GM23338 (cell line): ENCODE measurements at regions not wholly inside any gene's neighbourhood (a gene's known extent, or its start where the extent isn't known, plus 50 kb on each side); places are given as distances from the start of the nearest gene placed in this dataset.
A peak's percentile ranks its signal among the peaks of the same experiment; 100 is the strongest.

Experiments used
- ATAC-seq: fragments of 200-7000 bp; cut with Tn5 transposase; 3 replicates; pipeline ENCODE4 v1.9.1; 2020
- DNase-seq: peaks from one replicate; pipeline ENCODE4 v3.0.0-alpha.2; 2015; ENCODE audit warnings: low spot score
- H2AFZ ChIP-seq: fragments of 200-600 bp; sonication (generic); 2 replicates; pipeline ENCODE4 v1.8.0; 2016; ENCODE audit warnings: antibody characterized with exemption, mild to moderate bottlenecking, moderate library complexity
- H3F3A ChIP-seq: fragments of 200-600 bp; sonication (generic); replicated peaks from 2 replicates; pipeline ENCODE4 v1.8.0; 2017; ENCODE audit warnings: antibody characterized with exemption, mixed run types, low read depth
- H3K27ac ChIP-seq: fragments of 200-600 bp; sonication (generic); 2 replicates; pipeline ENCODE4 v1.6.1; 2016; ENCODE audit warnings: low read depth
- H3K27me3 ChIP-seq: fragments of 200-600 bp; sonication (generic); 2 replicates; pipeline ENCODE4 v1.8.0; 2016; ENCODE audit warnings: mild to moderate bottlenecking, mixed run types, moderate library complexity; ENCODE audit not compliant: insufficient read depth
- H3K36me3 ChIP-seq: fragments of 200-600 bp; sonication (generic); 2 replicates; pipeline ENCODE4 v1.8.0; 2016; ENCODE audit warnings: mild to moderate bottlenecking; ENCODE audit not compliant: insufficient read depth
- H3K4me1 ChIP-seq: fragments of 200-600 bp; sonication (generic); 2 replicates; pipeline ENCODE4 v1.8.0; 2016; ENCODE audit warnings: mild to moderate bottlenecking, moderate library complexity; ENCODE audit not compliant: insufficient read depth
- H3K4me2 ChIP-seq: fragments of 200-600 bp; sonication (generic); 2 replicates; pipeline ENCODE4 v1.7.1; 2017; ENCODE audit warnings: mixed run types
- H3K4me3 ChIP-seq: fragments of 200-600 bp; sonication (generic); 2 replicates; pipeline ENCODE4 v1.6.1; 2016; ENCODE audit warnings: mixed run types
- H3K79me2 ChIP-seq: fragments of 200-600 bp; sonication (generic); replicated peaks from 2 replicates; pipeline ENCODE4 v1.8.0; 2017; ENCODE audit warnings: mild to moderate bottlenecking; ENCODE audit not compliant: insufficient read depth
- H3K9me2 ChIP-seq: fragments of 200-600 bp; sonication (generic); 2 replicates; pipeline ENCODE4 v1.8.0; 2017; ENCODE audit not compliant: insufficient read depth
- H4K20me1 ChIP-seq: fragments of 200-600 bp; sonication (generic); replicated peaks from 2 replicates; pipeline ENCODE4 v1.8.0; 2017; ENCODE audit warnings: mild to moderate bottlenecking; ENCODE audit not compliant: insufficient read depth
- H3K27ac Mint-ChIP-seq: 2 replicates; pipeline ENCODE4 v1.8.0; 2020; ENCODE audit warnings: inconsistent platforms, mild to moderate bottlenecking, moderate library complexity, mixed read lengths
- H3K27me3 Mint-ChIP-seq: 3 replicates; pipeline ENCODE4 v1.8.0; 2022; ENCODE audit warnings: low read depth, mild to moderate bottlenecking, moderate library complexity, mixed read lengths, inconsistent platforms; ENCODE audit not compliant: insufficient read depth, poor library complexity
- H3K36me3 Mint-ChIP-seq: 3 replicates; pipeline ENCODE4 v1.8.0; 2021; ENCODE audit warnings: low read depth, mild to moderate bottlenecking, inconsistent platforms, moderate library complexity, mixed read lengths
- H3K4me1 Mint-ChIP-seq: 3 replicates; pipeline ENCODE4 v1.8.0; 2020; ENCODE audit warnings: mild to moderate bottlenecking, inconsistent platforms, mixed read lengths
- H3K4me3 Mint-ChIP-seq: 3 replicates; pipeline ENCODE4 v1.8.0; 2021; ENCODE audit warnings: moderate library complexity, mild to moderate bottlenecking, inconsistent platforms, mixed read lengths
- H3K9me3 Mint-ChIP-seq: 3 replicates; pipeline ENCODE4 v1.8.0; 2020; ENCODE audit warnings: moderate library complexity, mild to moderate bottlenecking, inconsistent platforms, mixed read lengths
- CREB1 ChIP-seq: fragments of 250-450 bp; sonication (Bioruptor Pico); IDR thresholded peaks from 2 replicates; pipeline ENCODE4 v1.5.0; 2020; ENCODE audit warnings: low read depth, mild to moderate bottlenecking, moderate library complexity
- CTCF ChIP-seq, 2 experiments: fragments of 200-600 bp in 1 of 2; sonication (generic) in 1 of 2; conservative IDR thresholded peaks; 2 replicates each; pipeline versions ENCODE4 v1.5.1 to v1.6.1; 2016 to 2017; ENCODE audit warnings: antibody characterized with exemption in 2 of 2, low read depth in 2 of 2, mild to moderate bottlenecking in 2 of 2, moderate library complexity in 1 of 2
- ETS1 ChIP-seq: IDR thresholded peaks from 2 replicates; pipeline ENCODE4 v1.6.1; 2016; ENCODE audit warnings: antibody characterized with exemption
- EZH2 ChIP-seq: fragments of 200-600 bp; sonication (generic); IDR thresholded peaks from one replicate; pipeline ENCODE4 v1.8.0; 2017; ENCODE audit warnings: antibody characterized with exemption, mild to moderate bottlenecking, low read depth; ENCODE audit not compliant: unreplicated experiment
- JUNB ChIP-seq: IDR thresholded peaks from one replicate; pipeline ENCODE4 v1.6.1; 2016; ENCODE audit warnings: antibody characterized with exemption; ENCODE audit not compliant: unreplicated experiment
- NANOG ChIP-seq: IDR thresholded peaks from 2 replicates; pipeline ENCODE4 v1.6.1; 2016; ENCODE audit warnings: antibody characterized with exemption, borderline replicate concordance
- REST ChIP-seq: IDR thresholded peaks from one replicate; pipeline ENCODE4 v1.6.1; 2018; ENCODE audit warnings: antibody characterized with exemption; ENCODE audit not compliant: unreplicated experiment
- ZNF331 ChIP-seq: fragments of 250-450 bp; sonication (Bioruptor Pico); IDR thresholded peaks from 2 replicates; pipeline ENCODE4 v1.5.0; 2020; ENCODE audit warnings: low read depth, mild to moderate bottlenecking, moderate library complexity

DNA sequence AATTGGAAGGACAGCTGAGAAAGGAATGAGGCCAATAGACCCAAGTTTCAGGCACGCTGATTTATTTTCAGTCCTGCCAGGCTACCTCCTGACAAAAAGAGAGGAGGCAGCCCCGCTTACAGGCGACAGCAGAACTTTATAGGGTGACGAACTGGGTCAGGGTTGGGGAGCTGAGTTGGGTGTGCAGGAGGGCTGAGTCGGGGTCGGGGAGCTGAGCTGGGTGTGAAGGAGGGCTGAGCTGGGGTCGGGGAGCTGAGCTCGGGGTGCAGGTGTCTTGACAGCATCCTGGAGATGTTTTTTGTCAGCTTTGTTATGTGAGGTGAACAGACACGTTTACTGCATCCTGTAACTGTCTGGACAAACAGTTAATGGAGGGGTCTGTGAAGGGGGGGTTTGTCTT, 342.2 kb downstream of the ADCYAP1 start:
- no peak overlapping the region for H3K4me3 Mint-ChIP-seq
- no peaks in the 10 kb centered on the region for H3K27me3 Mint-ChIP-seq
- H3K9me3 Mint-ChIP-seq, result no peaks in the 10 kb centered on the region
- H3K27ac ChIP-seq, result no peak overlapping the region
- H4K20me1 ChIP-seq, result no peaks in the 10 kb centered on the region
- H3K4me2 ChIP-seq, result no peak overlapping the region
- no peak for ATAC-seq
- no peaks in the 10 kb centered on the region for H3K9me2 ChIP-seq
- no peak overlapping the region for H3K4me3 ChIP-seq
- no peaks in the 10 kb centered on the region for H3K27me3 ChIP-seq
- H3K4me1 Mint-ChIP-seq, result no peaks in the 10 kb centered on the region
- H3K79me2 ChIP-seq, result no peaks in the 10 kb centered on the region
- no peaks in the 10 kb centered on the region for H3K4me1 ChIP-seq
- TF ChIP-seq REST (no peak), ZNF331 (CRISPR knock-in tag) (no peak), CREB1 (CRISPR knock-in tag) (no peak), EZH2 (no peak), JUNB (no peak), CTCF (conservative IDR thresholded peaks at IDR 0.05; ENCODE audit: low read depth in 2 of 2) (no peak)
- no peaks in the 10 kb centered on the region for H3K36me3 ChIP-seq
- no peak overlapping the region for H2AFZ ChIP-seq
- H3K27ac Mint-ChIP-seq, result peak overlapping the region; percentile 9; the same call in 1 of the 2 replicates
- no peaks in the 10 kb centered on the region for H3F3A ChIP-seq
- no peak for DNase-seq
- H3K36me3 Mint-ChIP-seq, result no peaks in the 10 kb centered on the region

DNA sequence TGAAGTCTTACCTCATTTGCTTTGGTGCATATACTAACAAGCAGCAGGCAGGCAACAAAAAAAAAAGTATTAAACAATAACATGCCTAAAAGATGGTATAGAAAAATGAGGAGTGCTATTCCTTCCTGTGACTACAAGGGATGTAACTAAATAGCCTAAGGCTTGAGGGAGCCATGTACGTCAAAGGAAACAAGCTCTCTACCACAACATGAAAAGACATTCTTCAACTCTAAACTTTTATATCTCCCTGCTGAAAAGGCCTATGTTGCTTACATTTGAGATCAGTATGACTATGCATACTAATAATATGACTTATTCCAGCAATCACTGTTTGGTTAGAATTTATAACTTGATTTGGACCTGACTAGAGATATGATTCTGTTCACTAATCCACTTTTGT, 347.9 kb downstream of the ADCYAP1 start:
- Mint-ChIP-seq H3K36me3 (no peaks in the 10 kb centered on the region), H3K27me3 (no peaks in the 10 kb centered on the region), H3K27ac (no peak overlapping the region), H3K9me3 (no peaks in the 10 kb centered on the region), H3K4me3 (no peak overlapping the region), H3K4me1 (no peaks in the 10 kb centered on the region)
- Histone ChIP-seq H3K27me3 (no peaks in the 10 kb centered on the region), H3F3A (no peaks in the 10 kb centered on the region), H4K20me1 (no peaks in the 10 kb centered on the region), H3K9me2 (peaks cover 6% of the 10 kb centered on the region; the same call in 1 of the 2 replicates), H3K4me1 (no peaks in the 10 kb centered on the region), H3K27ac (no peak overlapping the region), H2AFZ (no peak overlapping the region), H3K36me3 (no peaks in the 10 kb centered on the region), H3K4me2 (no peak overlapping the region), H3K79me2 (no peaks in the 10 kb centered on the region), H3K4me3 (no peak overlapping the region)
- ATAC-seq (no peak), DNase-seq (no peak)
- no peak for TF ChIP-seq CTCF (conservative IDR thresholded peaks at IDR 0.05; ENCODE audit: low read depth in 2 of 2)
- TF ChIP-seq REST, result no peak
- TF ChIP-seq ETS1, result no peak
- TF ChIP-seq JUNB, result no peak
- no peak for TF ChIP-seq NANOG
